ENCODE measurements at regions not wholly inside any gene's neighbourhood (a gene's known extent, or its start where the extent isn't known, plus 50 kb on each side); places are given as distances from the start of the nearest gene placed in this dataset.

DNA sequence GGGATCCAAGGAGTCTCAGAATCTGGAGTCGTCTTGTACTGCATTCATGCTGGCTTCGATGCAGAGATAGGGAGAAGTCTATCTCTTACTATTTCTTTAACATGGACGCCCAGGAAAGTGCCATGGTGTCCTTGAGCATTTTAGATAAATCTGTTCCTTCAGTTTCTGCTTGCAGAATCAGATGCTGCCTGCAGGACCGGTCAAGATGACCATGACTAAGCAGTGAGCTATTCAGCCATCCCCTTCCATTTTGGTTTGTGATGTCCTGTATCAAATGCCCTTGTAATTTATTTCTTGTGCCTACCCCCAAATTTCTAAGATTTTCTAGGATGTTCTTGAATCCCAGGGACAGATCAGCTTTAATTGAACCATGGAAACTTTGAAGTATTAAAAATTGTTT is 139.4 kb upstream of the TP63 start:
- no peaks in the 10 kb centered on the region for H3K4me1 ChIP-seq (ENCODE audit: control insufficient read depth, insufficient read depth, low read length, poor library complexity, severe bottlenecking)

GRCh38 chr3:189493271-189493670 is 137.9 kb upstream of the TP63 start:
- peaks cover 0 to 6% (median 0%) of the 10 kb centered on the region in 7 donors for H3K9me3 Mint-ChIP-seq
- no peak overlapping the region for H3K4me3 Mint-ChIP-seq
- H3K27me3 Mint-ChIP-seq: no peaks in the 10 kb centered on the region
- Histone ChIP-seq H3K27ac (ENCODE audit: insufficient read depth, low read length, poor library complexity, severe bottlenecking) (no peak overlapping the region), H3K27me3 (ENCODE audit: control insufficient read depth, insufficient read depth, low read length) (peaks cover 2% of the 10 kb centered on the region), H3K4me3 (ENCODE audit: low read depth, low read length) (no peak overlapping the region), H3K4me1 (ENCODE audit: control insufficient read depth, insufficient read depth, low read length, poor library complexity, severe bottlenecking) (no peaks in the 10 kb centered on the region), H3K9me3 (ENCODE audit: control insufficient read depth in 2 of 2, low read length in 2 of 2) (no peaks in the 10 kb centered on the region), H3K36me3 (ENCODE audit: control insufficient read depth, insufficient read depth, low read length) (no peaks in the 10 kb centered on the region)
- H3K27ac Mint-ChIP-seq: no peak overlapping the region
- no peaks in the 10 kb centered on the region for H3K36me3 Mint-ChIP-seq
- no peak for ATAC-seq (ENCODE audit: low read depth in 2 of 2)
- no peak for DNase-seq
- no peaks in the 10 kb centered on the region for H3K4me1 Mint-ChIP-seq

More for the DNA sequence above, 139.4 kb upstream of the TP63 start:
- Histone ChIP-seq H3K9me3 (ENCODE audit: control insufficient read depth in 2 of 2, low read length in 2 of 2) (no peaks in the 10 kb centered on the region), H3K4me3 (ENCODE audit: low read depth, low read length) (no peak overlapping the region), H3K36me3 (ENCODE audit: control insufficient read depth, insufficient read depth, low read length) (no peaks in the 10 kb centered on the region), H3K27me3 (ENCODE audit: control insufficient read depth, insufficient read depth, low read length) (peaks cover 2% of the 10 kb centered on the region), H3K27ac (ENCODE audit: insufficient read depth, low read length, poor library complexity, severe bottlenecking) (no peak overlapping the region)
- Mint-ChIP-seq H3K9me3 (peaks cover 0 to 1% (median 0%) of the 10 kb centered on the region in 7 donors), H3K27me3 (no peaks in the 10 kb centered on the region), H3K4me3 (no peak overlapping the region), H3K36me3 (no peaks in the 10 kb centered on the region), H3K4me1 (no peaks in the 10 kb centered on the region), H3K27ac (no peak overlapping the region)
- no peak for ATAC-seq (ENCODE audit: low read depth in 2 of 2)
- no peak for DNase-seq

GRCh38 chr3:189494632-189495031 is 136.6 kb upstream of the TP63 start:
- Histone ChIP-seq H3K9me3 (ENCODE audit: control insufficient read depth in 2 of 2, low read length in 2 of 2) (no peaks in the 10 kb centered on the region), H3K27ac (ENCODE audit: insufficient read depth, low read length, poor library complexity, severe bottlenecking) (no peak overlapping the region), H3K27me3 (ENCODE audit: control insufficient read depth, insufficient read depth, low read length) (peaks cover 2% of the 10 kb centered on the region), H3K4me1 (ENCODE audit: control insufficient read depth, insufficient read depth, low read length, poor library complexity, severe bottlenecking) (no peaks in the 10 kb centered on the region), H3K36me3 (ENCODE audit: control insufficient read depth, insufficient read depth, low read length) (no peaks in the 10 kb centered on the region), H3K4me3 (ENCODE audit: low read depth, low read length) (no peak overlapping the region)
- Mint-ChIP-seq H3K27me3 (no peaks in the 10 kb centered on the region), H3K27ac (no peak overlapping the region), H3K4me3 (no peak overlapping the region), H3K9me3 (peaks cover 0 to 6% (median 1%) of the 10 kb centered on the region in 7 donors), H3K4me1 (peaks cover 0 to 2% (median 0%) of the 10 kb centered on the region in 4 donors), H3K36me3 (no peaks in the 10 kb centered on the region)
- DNase-seq (no peak), ATAC-seq (ENCODE audit: low read depth in 2 of 2) (no peak)

GRCh38 chr3:189496375-189497138 is 134.6 kb upstream of the TP63 start:
- no peaks in the 10 kb centered on the region for H3K27me3 ChIP-seq (ENCODE audit: control insufficient read depth, insufficient read depth, low read length)
- H3K27me3 Mint-ChIP-seq: no peaks in the 10 kb centered on the region
- ATAC-seq (ENCODE audit: low read depth in 2 of 2): no peak

GRCh38 chr3:189498995-189499704 is 132.0 kb upstream of the TP63 start:
- no peak for DNase-seq
- H3K4me1 ChIP-seq (ENCODE audit: control insufficient read depth, insufficient read depth, low read length, poor library complexity, severe bottlenecking): peaks cover 10% of the 10 kb centered on the region
- H3K36me3 Mint-ChIP-seq: no peaks in the 10 kb centered on the region
- peak overlapping the region in 1 of 3 donors; percentile 59 for H3K27ac Mint-ChIP-seq
- H3K27me3 ChIP-seq (ENCODE audit: control insufficient read depth, insufficient read depth, low read length): no peaks in the 10 kb centered on the region
- H3K36me3 ChIP-seq (ENCODE audit: control insufficient read depth, insufficient read depth, low read length): no peaks in the 10 kb centered on the region
- H3K4me1 Mint-ChIP-seq: peaks cover 11 to 21% (median 17%) of the 10 kb centered on the region in 4 donors
- peaks cover 0 to 7% (median 4%) of the 10 kb centered on the region in 7 donors for H3K9me3 Mint-ChIP-seq
- H3K4me3 Mint-ChIP-seq: no peak overlapping the region
- H3K9me3 ChIP-seq (ENCODE audit: control insufficient read depth in 2 of 2, low read length in 2 of 2): peaks cover 0 to 5% of the 10 kb centered on the region in 2 experiments
- no peak overlapping the region for H3K27ac ChIP-seq (ENCODE audit: insufficient read depth, low read length, poor library complexity, severe bottlenecking)
- no peak overlapping the region for H3K4me3 ChIP-seq (ENCODE audit: low read depth, low read length)
- no peak for ATAC-seq (ENCODE audit: low read depth in 2 of 2)
- H3K27me3 Mint-ChIP-seq: no peaks in the 10 kb centered on the region

More at GRCh38 chr3:189496375-189497138, 134.6 kb upstream of the TP63 start:
- Mint-ChIP-seq H3K9me3 (peaks cover 0 to 7% (median 4%) of the 10 kb centered on the region in 7 donors), H3K4me1 (peaks cover 0 to 7% (median 5%) of the 10 kb centered on the region in 4 donors), H3K4me3 (no peak overlapping the region), H3K36me3 (no peaks in the 10 kb centered on the region), H3K27ac (no peak overlapping the region)
- H3K4me3 ChIP-seq (ENCODE audit: low read depth, low read length): no peak overlapping the region
- H3K27ac ChIP-seq (ENCODE audit: insufficient read depth, low read length, poor library complexity, severe bottlenecking): no peak overlapping the region
- H3K4me1 ChIP-seq (ENCODE audit: control insufficient read depth, insufficient read depth, low read length, poor library complexity, severe bottlenecking): no peaks in the 10 kb centered on the region
- no peak for DNase-seq
- H3K36me3 ChIP-seq (ENCODE audit: control insufficient read depth, insufficient read depth, low read length): no peaks in the 10 kb centered on the region
- peaks cover 0 to 5% of the 10 kb centered on the region in 2 experiments for H3K9me3 ChIP-seq (ENCODE audit: control insufficient read depth in 2 of 2, low read length in 2 of 2)

- Mint-ChIP-seq H3K27ac (no peak overlapping the region), H3K36me3 (no peaks in the 10 kb centered on the region), H3K4me3 (no peak overlapping the region), H3K9me3 (peaks cover 0 to 7% (median 4%) of the 10 kb centered on the region in 7 donors), H3K4me1 (peaks cover 11 to 21% (median 17%) of the 10 kb centered on the region in 4 donors), H3K27me3 (no peaks in the 10 kb centered on the region)
- Histone ChIP-seq H3K27me3 (ENCODE audit: control insufficient read depth, insufficient read depth, low read length) (no peaks in the 10 kb centered on the region), H3K9me3 (ENCODE audit: control insufficient read depth in 2 of 2, low read length in 2 of 2) (peaks cover 0 to 5% of the 10 kb centered on the region in 2 experiments), H3K36me3 (ENCODE audit: control insufficient read depth, insufficient read depth, low read length) (no peaks in the 10 kb centered on the region), H3K27ac (ENCODE audit: insufficient read depth, low read length, poor library complexity, severe bottlenecking) (no peak overlapping the region), H3K4me3 (ENCODE audit: low read depth, low read length) (no peak overlapping the region), H3K4me1 (ENCODE audit: control insufficient read depth, insufficient read depth, low read length, poor library complexity, severe bottlenecking) (peaks cover 10% of the 10 kb centered on the region)
- ATAC-seq (ENCODE audit: low read depth in 2 of 2): no peak
- DNase-seq: no peak
Observed at GRCh38 chr3:189500299-189500698, 130.9 kb upstream of the TP63 start.

GRCh38 chr3:189500798-189501495 is 130.2 kb upstream of the TP63 start:
- Mint-ChIP-seq H3K36me3 (no peaks in the 10 kb centered on the region), H3K27ac (peak overlapping the region in 2 of 3 donors; percentile 1 to 78), H3K9me3 (peaks cover 0 to 7% (median 4%) of the 10 kb centered on the region in 7 donors)

More at GRCh38 chr3:189500798-189501495, 130.2 kb upstream of the TP63 start:
- no peak overlapping the region for H3K4me3 ChIP-seq (ENCODE audit: low read depth, low read length)
- DNase-seq (no peak), ATAC-seq (ENCODE audit: low read depth in 2 of 2) (no peak)
- Mint-ChIP-seq H3K4me1 (peaks cover 11 to 21% (median 17%) of the 10 kb centered on the region in 4 donors), H3K4me3 (peak overlapping the region in 1 of 4 donors; percentile 62), H3K27me3 (no peaks in the 10 kb centered on the region)
- H3K27me3 ChIP-seq (ENCODE audit: control insufficient read depth, insufficient read depth, low read length): no peaks in the 10 kb centered on the region
- H3K9me3 ChIP-seq (ENCODE audit: control insufficient read depth in 2 of 2, low read length in 2 of 2): peaks cover 0 to 5% of the 10 kb centered on the region in 2 experiments
- H3K36me3 ChIP-seq (ENCODE audit: control insufficient read depth, insufficient read depth, low read length): no peaks in the 10 kb centered on the region
- no peak overlapping the region for H3K27ac ChIP-seq (ENCODE audit: insufficient read depth, low read length, poor library complexity, severe bottlenecking)
- H3K4me1 ChIP-seq (ENCODE audit: control insufficient read depth, insufficient read depth, low read length, poor library complexity, severe bottlenecking): peaks cover 10% of the 10 kb centered on the region

Measured in CD4-positive, CD25-positive, alpha-beta regulatory T cell (primary cell).